SK-N-SH (cell line): ENCODE measurements at regions not wholly inside any gene's neighbourhood (a gene's known extent, or its start where the extent isn't known, plus 50 kb on each side); places are given as distances from the start of the nearest gene placed in this dataset.

Experiments used
- CTCF ChIA-PET: fragments of 300-600, 350-600 bp; formaldehyde crosslinking; extraction: SDS; loops from one replicate; lab custom pipeline; 2021; lab: Yijun Ruan, JAX
- POLR2A ChIA-PET: fragments of 350-600 bp; sonication (Branson Sonifier 250); formaldehyde crosslinking; extraction: SDS; loops from one replicate; lab custom pipeline; 2020; ENCODE audit warnings: antibody characterized with exemption, inconsistent platforms; lab: Yijun Ruan, JAX
- DNase-seq: peaks from one replicate; pipeline ENCODE4 v3.0.0; 2012
- H2AFZ ChIP-seq: fragments of 200-600 bp; sonication (generic); 2 replicates; pipeline ENCODE4 v1.8.1; 2016; ENCODE audit warnings: antibody characterized with exemption, mild to moderate bottlenecking, low read depth
- H3F3A ChIP-seq: fragments of 200-600 bp; sonication (generic); replicated peaks from 2 replicates; pipeline ENCODE3; 2016; ENCODE audit warnings: antibody characterized with exemption, mild to moderate bottlenecking; ENCODE audit not compliant: insufficient read depth
- H3K27ac ChIP-seq, 2 experiments: fragments of 200-500 bp in 1 of 2; fragments of 200-600 bp in 1 of 2; sonication (Bioruptor generic) in 1 of 2; sonication (generic), shearing (Covaris generic) in 1 of 2; 2 replicates each; pipeline versions ENCODE4 v1.5.1 to v1.6.1; 2014 to 2016; ENCODE audit warnings: low read depth in 2 of 2, inconsistent platforms in 1 of 2, low read length in 1 of 2, mild to moderate bottlenecking in 1 of 2, mixed read lengths in 1 of 2
- H3K27me3 ChIP-seq: fragments of 200-600 bp; sonication (generic), shearing (Covaris generic); 2 replicates; pipeline ENCODE4 v1.6.1; 2016; ENCODE audit warnings: mixed run types; ENCODE audit not compliant: insufficient read depth
- H3K36me3 ChIP-seq, 2 experiments: fragments of 200-500 bp in 1 of 2; fragments of 200-600 bp in 1 of 2; sonication (Bioruptor generic) in 1 of 2; sonication (generic) in 1 of 2; replicated peaks in 1 of 2; 2 replicates each; pipeline versions ENCODE3 to v1.5.1; 2014 to 2016; ENCODE audit warnings: low read length in 1 of 2, mild to moderate bottlenecking in 1 of 2; ENCODE audit not compliant: insufficient read depth in 2 of 2, control insufficient read depth in 1 of 2
- H3K4me1 ChIP-seq, 2 experiments: fragments of 200-500 bp in 1 of 2; fragments of 200-600 bp in 1 of 2; sonication (Bioruptor generic) in 1 of 2; sonication (generic), shearing (Covaris generic) in 1 of 2; 2 replicates each; pipeline versions ENCODE4 v1.5.1 to v1.6.1; 2014 to 2016; ENCODE audit warnings: low read depth in 1 of 2, low read length in 1 of 2, mixed run types in 1 of 2; ENCODE audit not compliant: insufficient read depth in 2 of 2, control insufficient read depth in 1 of 2
- H3K4me2 ChIP-seq: fragments of 200-600 bp; sonication (generic), shearing (Covaris generic); 2 replicates; pipeline ENCODE4 v1.6.1; 2017; ENCODE audit warnings: mixed run types
- H3K4me3 ChIP-seq, 2 experiments: fragments of 200-500 bp in 1 of 2; fragments of 200-600 bp in 1 of 2; sonication (Bioruptor generic) in 1 of 2; sonication (generic), shearing (Covaris generic) in 1 of 2; 2 replicates each; pipeline versions ENCODE4 v1.5.1 to v1.8.1; 2014 to 2016; ENCODE audit warnings: low read depth in 2 of 2, inconsistent platforms in 1 of 2, low read length in 1 of 2, mild to moderate bottlenecking in 1 of 2, mixed read lengths in 1 of 2, moderate library complexity in 1 of 2
- H3K79me2 ChIP-seq: fragments of 200-600 bp; sonication (generic); 2 replicates; pipeline ENCODE4 v1.8.1; 2017; ENCODE audit warnings: mild to moderate bottlenecking; ENCODE audit not compliant: insufficient read depth
- H3K9ac ChIP-seq: fragments of 200-600 bp; sonication (generic); 2 replicates; pipeline ENCODE4 v1.6.1; 2017; ENCODE audit warnings: mixed run types
- H3K9me2 ChIP-seq: fragments of 200-600 bp; sonication (generic); 2 replicates; pipeline ENCODE4 v1.6.1; 2017; ENCODE audit warnings: mixed run types
- H3K9me3 ChIP-seq: fragments of 200-600 bp; sonication (generic); 2 replicates; pipeline ENCODE4 v1.6.1; 2017; ENCODE audit warnings: mixed run types, mild to moderate bottlenecking, moderate library complexity
- H4K20me1 ChIP-seq: fragments of 200-600 bp; sonication (generic); 2 replicates; pipeline ENCODE4 v1.6.1; 2017; ENCODE audit warnings: mild to moderate bottlenecking, mixed run types; ENCODE audit not compliant: insufficient read depth
- ELF1 ChIP-seq: IDR thresholded peaks from 2 replicates; pipeline ENCODE4 v1.4.0; 2012
- MEF2A ChIP-seq: IDR thresholded peaks from 2 replicates; pipeline ENCODE4 v1.4.0; 2012; ENCODE audit warnings: low read depth, borderline replicate concordance
- NFIC ChIP-seq: IDR thresholded peaks from 2 replicates; pipeline ENCODE4 v1.4.0; 2012; ENCODE audit warnings: borderline replicate concordance
- RFX5 ChIP-seq: IDR thresholded peaks from 2 replicates; pipeline ENCODE4 v1.6.1; 2012; ENCODE audit warnings: mild to moderate bottlenecking, improper control_type of control experiment, low read length
- SIN3A ChIP-seq: IDR thresholded peaks from 2 replicates; pipeline ENCODE4 v1.6.1; 2012; ENCODE audit warnings: low read depth, mild to moderate bottlenecking, low read length, moderate library complexity, borderline replicate concordance
- TAF1 ChIP-seq: IDR thresholded peaks from 2 replicates; pipeline ENCODE4 v1.6.1; 2012; ENCODE audit warnings: low read depth, mild to moderate bottlenecking, low read length, moderate library complexity, borderline replicate concordance
- TCF12 ChIP-seq: IDR thresholded peaks from 2 replicates; pipeline ENCODE4 v1.4.0; 2012
- TEAD4 ChIP-seq: IDR thresholded peaks from 2 replicates; pipeline ENCODE4 v1.4.0; 2012; ENCODE audit warnings: mild to moderate bottlenecking, borderline replicate concordance; ENCODE audit not compliant: insufficient read depth
- YY1 ChIP-seq: IDR thresholded peaks from 2 replicates; pipeline ENCODE4 v1.4.0; 2012; ENCODE audit warnings: low read depth, mild to moderate bottlenecking
- WGBS: methylation state at CpG from one replicate; pipeline ENCODE4 v1.1.6; 2017; ENCODE audit warnings: low lambda C conversion rate; 5-methylcytosine and 5-hydroxymethylcytosine counted together
- TF ChIP-seq, protein P1 (sequence below): IDR thresholded peaks from 2 replicates; pipeline ENCODE4; 2012
- TF ChIP-seq, protein P2 (sequence below): IDR thresholded peaks from 2 replicates; pipeline ENCODE4 v1.4.0; 2012; ENCODE audit warnings: low read depth
- TF ChIP-seq, protein P3 (sequence below): IDR thresholded peaks from 2 replicates; pipeline ENCODE4 v1.6.1; 2012; ENCODE audit warnings: mild to moderate bottlenecking, low read depth, low read length, moderate library complexity
- TF ChIP-seq, protein P4 (sequence below): fragments of 150-350 bp; IDR thresholded peaks from 2 replicates; pipeline ENCODE4 v1.6.1; 2016; ENCODE audit warnings: mild to moderate bottlenecking, low read depth, low read length
- TF ChIP-seq, protein P5 (sequence below): fragments of 200-600 bp; sonication (generic); IDR thresholded peaks from 2 replicates; pipeline ENCODE4 v1.6.1; 2017; ENCODE audit warnings: antibody characterized with exemption, mild to moderate bottlenecking, moderate library complexity
- TF ChIP-seq, protein P6 (sequence below): IDR thresholded peaks from 2 replicates; pipeline ENCODE4 v1.4.0; 2012; ENCODE audit warnings: low read depth, borderline replicate concordance

DNA sequence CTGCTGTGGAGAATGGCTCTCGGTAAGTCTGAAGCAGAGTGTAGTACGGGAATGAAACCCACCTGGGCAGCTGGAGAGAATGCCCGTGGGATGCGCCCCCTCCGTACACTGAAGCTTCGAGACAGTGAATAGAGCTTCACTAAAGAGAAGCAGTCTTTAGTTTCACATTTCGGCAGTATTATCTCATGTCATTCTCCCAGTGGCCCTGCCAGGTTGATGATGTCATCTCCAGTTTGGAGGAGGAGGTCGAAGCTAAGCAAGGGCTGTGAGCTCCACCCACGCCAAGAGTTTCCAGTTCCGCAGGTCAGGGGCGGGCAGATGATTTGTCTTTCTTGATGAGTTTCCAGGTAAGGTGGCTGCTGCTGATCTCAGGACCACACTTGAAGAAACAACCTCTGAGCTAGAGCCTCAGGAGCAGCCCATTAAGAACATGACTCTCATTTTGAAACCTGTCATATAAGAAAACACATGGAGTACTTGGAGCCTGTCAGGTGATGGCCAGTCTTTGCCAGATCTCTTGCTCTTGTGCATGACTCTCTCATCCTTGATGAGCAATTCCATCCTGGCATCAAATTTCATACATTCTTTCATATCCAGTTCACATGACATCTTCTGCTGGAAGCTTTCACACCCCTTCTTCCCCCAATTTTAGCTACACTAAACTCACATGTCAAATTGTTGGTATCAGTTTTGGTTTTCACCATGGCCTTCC lies 475.0 kb downstream of the RNF144A start:
- TF ChIP-seq YY1 = no peak
- TF ChIP-seq TCF12 = no peak
- TF ChIP-seq, protein P1, sequence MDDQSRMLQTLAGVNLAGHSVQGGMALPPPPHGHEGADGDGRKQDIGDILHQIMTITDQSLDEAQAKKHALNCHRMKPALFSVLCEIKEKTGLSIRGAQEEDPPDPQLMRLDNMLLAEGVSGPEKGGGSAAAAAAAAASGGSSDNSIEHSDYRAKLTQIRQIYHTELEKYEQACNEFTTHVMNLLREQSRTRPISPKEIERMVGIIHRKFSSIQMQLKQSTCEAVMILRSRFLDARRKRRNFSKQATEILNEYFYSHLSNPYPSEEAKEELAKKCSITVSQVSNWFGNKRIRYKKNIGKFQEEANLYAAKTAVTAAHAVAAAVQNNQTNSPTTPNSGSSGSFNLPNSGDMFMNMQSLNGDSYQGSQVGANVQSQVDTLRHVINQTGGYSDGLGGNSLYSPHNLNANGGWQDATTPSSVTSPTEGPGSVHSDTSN = no peak
- TF ChIP-seq TAF1 = no peak
- TF ChIP-seq NFIC = no peak
- TF ChIP-seq, protein P2, sequence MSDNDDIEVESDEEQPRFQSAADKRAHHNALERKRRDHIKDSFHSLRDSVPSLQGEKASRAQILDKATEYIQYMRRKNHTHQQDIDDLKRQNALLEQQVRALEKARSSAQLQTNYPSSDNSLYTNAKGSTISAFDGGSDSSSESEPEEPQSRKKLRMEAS = no peak
- TF ChIP-seq, protein P3, sequence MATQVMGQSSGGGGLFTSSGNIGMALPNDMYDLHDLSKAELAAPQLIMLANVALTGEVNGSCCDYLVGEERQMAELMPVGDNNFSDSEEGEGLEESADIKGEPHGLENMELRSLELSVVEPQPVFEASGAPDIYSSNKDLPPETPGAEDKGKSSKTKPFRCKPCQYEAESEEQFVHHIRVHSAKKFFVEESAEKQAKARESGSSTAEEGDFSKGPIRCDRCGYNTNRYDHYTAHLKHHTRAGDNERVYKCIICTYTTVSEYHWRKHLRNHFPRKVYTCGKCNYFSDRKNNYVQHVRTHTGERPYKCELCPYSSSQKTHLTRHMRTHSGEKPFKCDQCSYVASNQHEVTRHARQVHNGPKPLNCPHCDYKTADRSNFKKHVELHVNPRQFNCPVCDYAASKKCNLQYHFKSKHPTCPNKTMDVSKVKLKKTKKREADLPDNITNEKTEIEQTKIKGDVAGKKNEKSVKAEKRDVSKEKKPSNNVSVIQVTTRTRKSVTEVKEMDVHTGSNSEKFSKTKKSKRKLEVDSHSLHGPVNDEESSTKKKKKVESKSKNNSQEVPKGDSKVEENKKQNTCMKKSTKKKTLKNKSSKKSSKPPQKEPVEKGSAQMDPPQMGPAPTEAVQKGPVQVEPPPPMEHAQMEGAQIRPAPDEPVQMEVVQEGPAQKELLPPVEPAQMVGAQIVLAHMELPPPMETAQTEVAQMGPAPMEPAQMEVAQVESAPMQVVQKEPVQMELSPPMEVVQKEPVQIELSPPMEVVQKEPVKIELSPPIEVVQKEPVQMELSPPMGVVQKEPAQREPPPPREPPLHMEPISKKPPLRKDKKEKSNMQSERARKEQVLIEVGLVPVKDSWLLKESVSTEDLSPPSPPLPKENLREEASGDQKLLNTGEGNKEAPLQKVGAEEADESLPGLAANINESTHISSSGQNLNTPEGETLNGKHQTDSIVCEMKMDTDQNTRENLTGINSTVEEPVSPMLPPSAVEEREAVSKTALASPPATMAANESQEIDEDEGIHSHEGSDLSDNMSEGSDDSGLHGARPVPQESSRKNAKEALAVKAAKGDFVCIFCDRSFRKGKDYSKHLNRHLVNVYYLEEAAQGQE = no peak
- TF ChIP-seq, protein P4, sequence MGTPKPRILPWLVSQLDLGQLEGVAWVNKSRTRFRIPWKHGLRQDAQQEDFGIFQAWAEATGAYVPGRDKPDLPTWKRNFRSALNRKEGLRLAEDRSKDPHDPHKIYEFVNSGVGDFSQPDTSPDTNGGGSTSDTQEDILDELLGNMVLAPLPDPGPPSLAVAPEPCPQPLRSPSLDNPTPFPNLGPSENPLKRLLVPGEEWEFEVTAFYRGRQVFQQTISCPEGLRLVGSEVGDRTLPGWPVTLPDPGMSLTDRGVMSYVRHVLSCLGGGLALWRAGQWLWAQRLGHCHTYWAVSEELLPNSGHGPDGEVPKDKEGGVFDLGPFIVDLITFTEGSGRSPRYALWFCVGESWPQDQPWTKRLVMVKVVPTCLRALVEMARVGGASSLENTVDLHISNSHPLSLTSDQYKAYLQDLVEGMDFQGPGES = no peak
- no peak for TF ChIP-seq ELF1
- no peak for TF ChIP-seq MEF2A
- no peak for TF ChIP-seq TEAD4
- TF ChIP-seq, protein P5, sequence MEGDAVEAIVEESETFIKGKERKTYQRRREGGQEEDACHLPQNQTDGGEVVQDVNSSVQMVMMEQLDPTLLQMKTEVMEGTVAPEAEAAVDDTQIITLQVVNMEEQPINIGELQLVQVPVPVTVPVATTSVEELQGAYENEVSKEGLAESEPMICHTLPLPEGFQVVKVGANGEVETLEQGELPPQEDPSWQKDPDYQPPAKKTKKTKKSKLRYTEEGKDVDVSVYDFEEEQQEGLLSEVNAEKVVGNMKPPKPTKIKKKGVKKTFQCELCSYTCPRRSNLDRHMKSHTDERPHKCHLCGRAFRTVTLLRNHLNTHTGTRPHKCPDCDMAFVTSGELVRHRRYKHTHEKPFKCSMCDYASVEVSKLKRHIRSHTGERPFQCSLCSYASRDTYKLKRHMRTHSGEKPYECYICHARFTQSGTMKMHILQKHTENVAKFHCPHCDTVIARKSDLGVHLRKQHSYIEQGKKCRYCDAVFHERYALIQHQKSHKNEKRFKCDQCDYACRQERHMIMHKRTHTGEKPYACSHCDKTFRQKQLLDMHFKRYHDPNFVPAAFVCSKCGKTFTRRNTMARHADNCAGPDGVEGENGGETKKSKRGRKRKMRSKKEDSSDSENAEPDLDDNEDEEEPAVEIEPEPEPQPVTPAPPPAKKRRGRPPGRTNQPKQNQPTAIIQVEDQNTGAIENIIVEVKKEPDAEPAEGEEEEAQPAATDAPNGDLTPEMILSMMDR = no peak
- no peak for TF ChIP-seq RFX5
- TF ChIP-seq, protein P6, sequence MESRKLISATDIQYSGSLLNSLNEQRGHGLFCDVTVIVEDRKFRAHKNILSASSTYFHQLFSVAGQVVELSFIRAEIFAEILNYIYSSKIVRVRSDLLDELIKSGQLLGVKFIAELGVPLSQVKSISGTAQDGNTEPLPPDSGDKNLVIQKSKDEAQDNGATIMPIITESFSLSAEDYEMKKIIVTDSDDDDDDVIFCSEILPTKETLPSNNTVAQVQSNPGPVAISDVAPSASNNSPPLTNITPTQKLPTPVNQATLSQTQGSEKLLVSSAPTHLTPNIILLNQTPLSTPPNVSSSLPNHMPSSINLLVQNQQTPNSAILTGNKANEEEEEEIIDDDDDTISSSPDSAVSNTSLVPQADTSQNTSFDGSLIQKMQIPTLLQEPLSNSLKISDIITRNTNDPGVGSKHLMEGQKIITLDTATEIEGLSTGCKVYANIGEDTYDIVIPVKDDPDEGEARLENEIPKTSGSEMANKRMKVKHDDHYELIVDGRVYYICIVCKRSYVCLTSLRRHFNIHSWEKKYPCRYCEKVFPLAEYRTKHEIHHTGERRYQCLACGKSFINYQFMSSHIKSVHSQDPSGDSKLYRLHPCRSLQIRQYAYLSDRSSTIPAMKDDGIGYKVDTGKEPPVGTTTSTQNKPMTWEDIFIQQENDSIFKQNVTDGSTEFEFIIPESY = no peak
- no peak for TF ChIP-seq SIN3A
- Histone ChIP-seq H3K27ac (no peak overlapping the region), H3K4me1 (no peaks in the 10 kb centered on the region), H3K79me2 (no peaks in the 10 kb centered on the region), H3K4me3 (no peak overlapping the region), H3K27me3 (no peaks in the 10 kb centered on the region), H4K20me1 (no peaks in the 10 kb centered on the region), H3K36me3 (no peaks in the 10 kb centered on the region), H2AFZ (no peak overlapping the region), H3K9ac (no peak overlapping the region), H3F3A (no peaks in the 10 kb centered on the region), H3K9me2 (no peaks in the 10 kb centered on the region), H3K4me2 (no peak overlapping the region), H3K9me3 (no peaks in the 10 kb centered on the region)
- CTCF ChIA-PET = interaction anchor here (0.7 to 1.7 kb wide), 4 partner anchors 10 to 24 kb away, joined by 3 to 6 read pairs (median 4); no protein-coding TSS in a partner anchor
- WGBS = 80% methylated on average over 11 of the region's 11 CpGs
- POLR2A ChIA-PET = no interaction called here
- DNase-seq = no peak
